ENCODE measurements at regions not wholly inside any gene's neighbourhood (a gene's known extent, or its start where the extent isn't known, plus 50 kb on each side); places are given as distances from the start of the nearest gene placed in this dataset.

GRCh38 chr2:215514516-215514915, 78.6 kb upstream of the FN1 start:
- intact Hi-C loops (cut with micrococcal nuclease): no loop called here
- no peak overlapping the region for H3K4me3 ChIP-seq (ENCODE audit: low read length)
- 93% methylated on average over 16 of the region's 16 CpGs for WGBS (ENCODE audit: insufficient coverage)

DNA sequence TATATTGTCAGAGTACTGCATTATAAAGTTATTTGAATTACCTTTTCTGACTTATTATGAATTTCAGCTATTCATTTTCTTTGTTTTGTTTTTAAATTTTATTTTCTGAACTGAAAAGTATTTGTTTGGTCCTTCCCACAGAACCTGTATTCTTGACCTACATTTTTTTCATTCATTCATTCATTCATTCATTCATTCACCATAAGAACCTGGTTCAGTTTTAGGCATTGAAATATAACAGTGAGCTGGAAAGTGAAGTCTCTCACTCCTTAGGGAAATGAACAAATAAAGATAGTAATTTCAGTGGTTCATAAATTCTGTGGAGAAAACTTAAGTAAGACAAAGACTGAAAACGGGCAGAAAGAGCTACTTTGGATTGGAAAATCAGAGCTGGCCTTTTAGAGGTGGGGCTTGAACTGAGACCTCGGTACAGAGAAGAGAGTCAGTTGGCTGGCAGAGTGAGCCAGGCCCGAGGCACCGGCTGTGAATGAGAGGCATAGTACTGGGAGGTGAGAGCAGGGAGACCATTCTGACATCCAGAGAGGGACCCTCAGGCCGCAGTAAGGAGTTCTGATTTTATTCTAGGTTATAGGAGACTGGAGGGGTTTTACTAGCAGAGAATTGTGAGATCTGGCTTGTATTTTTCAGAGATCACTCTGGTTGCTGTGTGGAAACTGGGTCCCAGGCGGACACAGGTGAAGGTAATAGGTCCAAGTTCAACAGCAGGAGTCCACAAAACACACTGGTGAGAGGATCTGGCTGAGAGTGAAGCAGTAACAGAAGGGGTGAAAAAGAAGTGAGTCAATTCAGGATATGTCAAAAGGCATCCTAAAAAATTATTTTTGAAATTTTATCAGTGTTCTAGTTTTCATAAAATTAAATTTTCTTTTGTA, 75.8 kb upstream of the FN1 start:
- Mint-ChIP-seq H3K27ac (no peak overlapping the region), H3K27me3 (ENCODE audit: low read depth in 2 of 2) (no peaks in the 10 kb centered on the region), H3K4me3 (no peak overlapping the region), H3K4me1 (no peaks in the 10 kb centered on the region), H3K9me3 (no peaks in the 10 kb centered on the region), H3K36me3 (no peaks in the 10 kb centered on the region)
- TF ChIP-seq, protein P1, sequence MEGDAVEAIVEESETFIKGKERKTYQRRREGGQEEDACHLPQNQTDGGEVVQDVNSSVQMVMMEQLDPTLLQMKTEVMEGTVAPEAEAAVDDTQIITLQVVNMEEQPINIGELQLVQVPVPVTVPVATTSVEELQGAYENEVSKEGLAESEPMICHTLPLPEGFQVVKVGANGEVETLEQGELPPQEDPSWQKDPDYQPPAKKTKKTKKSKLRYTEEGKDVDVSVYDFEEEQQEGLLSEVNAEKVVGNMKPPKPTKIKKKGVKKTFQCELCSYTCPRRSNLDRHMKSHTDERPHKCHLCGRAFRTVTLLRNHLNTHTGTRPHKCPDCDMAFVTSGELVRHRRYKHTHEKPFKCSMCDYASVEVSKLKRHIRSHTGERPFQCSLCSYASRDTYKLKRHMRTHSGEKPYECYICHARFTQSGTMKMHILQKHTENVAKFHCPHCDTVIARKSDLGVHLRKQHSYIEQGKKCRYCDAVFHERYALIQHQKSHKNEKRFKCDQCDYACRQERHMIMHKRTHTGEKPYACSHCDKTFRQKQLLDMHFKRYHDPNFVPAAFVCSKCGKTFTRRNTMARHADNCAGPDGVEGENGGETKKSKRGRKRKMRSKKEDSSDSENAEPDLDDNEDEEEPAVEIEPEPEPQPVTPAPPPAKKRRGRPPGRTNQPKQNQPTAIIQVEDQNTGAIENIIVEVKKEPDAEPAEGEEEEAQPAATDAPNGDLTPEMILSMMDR (IDR thresholded peaks at IDR 0.05): no peak
- Histone ChIP-seq H3K27me3 (ENCODE audit: control insufficient read depth, insufficient read depth, low read length) (no peaks in the 10 kb centered on the region), H3K4me1 (ENCODE audit: control insufficient read depth, insufficient read depth, low read length) (no peaks in the 10 kb centered on the region), H3K27ac (ENCODE audit: low read length) (no peak overlapping the region), H3K9me3 (ENCODE audit: control insufficient read depth, insufficient read depth, low read length) (no peaks in the 10 kb centered on the region), H3K4me3 (ENCODE audit: low read length) (no peak overlapping the region), H3K36me3 (ENCODE audit: control insufficient read depth, insufficient read depth, low read length) (no peaks in the 10 kb centered on the region)
- ATAC-seq: no peak
- WGBS (ENCODE audit: insufficient coverage): 84% methylated on average over 6 of the region's 6 CpGs
- DNase-seq: no peak
- intact Hi-C loops (cut with micrococcal nuclease): no loop called here

More at GRCh38 chr2:215514516-215514915, 78.6 kb upstream of the FN1 start:
- Histone ChIP-seq H3K27ac (ENCODE audit: low read length) (no peak overlapping the region), H3K36me3 (ENCODE audit: control insufficient read depth, insufficient read depth, low read length) (no peaks in the 10 kb centered on the region), H3K27me3 (ENCODE audit: control insufficient read depth, insufficient read depth, low read length) (no peaks in the 10 kb centered on the region), H3K4me1 (ENCODE audit: control insufficient read depth, insufficient read depth, low read length) (no peaks in the 10 kb centered on the region), H3K9me3 (ENCODE audit: control insufficient read depth, insufficient read depth, low read length) (no peaks in the 10 kb centered on the region)
- Mint-ChIP-seq H3K27me3 (ENCODE audit: low read depth in 2 of 2) (no peaks in the 10 kb centered on the region), H3K27ac (no peak overlapping the region), H3K9me3 (no peaks in the 10 kb centered on the region), H3K4me1 (no peaks in the 10 kb centered on the region), H3K4me3 (no peak overlapping the region), H3K36me3 (no peaks in the 10 kb centered on the region)
- no peak for DNase-seq
- TF ChIP-seq, protein P1 (IDR thresholded peaks at IDR 0.05): no peak
- no peak for ATAC-seq

- H3K4me1 ChIP-seq (ENCODE audit: control insufficient read depth, insufficient read depth, low read length): no peaks in the 10 kb centered on the region
- ATAC-seq (no peak), DNase-seq (no peak)
- Mint-ChIP-seq H3K27ac (no peak overlapping the region), H3K36me3 (no peaks in the 10 kb centered on the region), H3K4me1 (no peaks in the 10 kb centered on the region), H3K27me3 (ENCODE audit: low read depth in 2 of 2) (peaks cover 0 to 5% of the 10 kb centered on the region in 2 donors), H3K9me3 (no peaks in the 10 kb centered on the region), H3K4me3 (no peak overlapping the region)
- no peaks in the 10 kb centered on the region for H3K9me3 ChIP-seq (ENCODE audit: control insufficient read depth, insufficient read depth, low read length)
- no peaks in the 10 kb centered on the region for H3K27me3 ChIP-seq (ENCODE audit: control insufficient read depth, insufficient read depth, low read length)
- no peak overlapping the region for H3K4me3 ChIP-seq (ENCODE audit: low read length)
- intact Hi-C loops (cut with micrococcal nuclease): no loop called here
- H3K27ac ChIP-seq (ENCODE audit: low read length): no peak overlapping the region
- WGBS (ENCODE audit: insufficient coverage): 39% methylated on average over 2 of the region's 3 CpGs
- H3K36me3 ChIP-seq (ENCODE audit: control insufficient read depth, insufficient read depth, low read length): no peaks in the 10 kb centered on the region
- TF ChIP-seq, protein P1 (IDR thresholded peaks at IDR 0.05): no peak
Measured at GRCh38 chr2:215507836-215508235, 72.0 kb upstream of the FN1 start.

GRCh38 chr2:215507136-215507535, 71.3 kb upstream of the FN1 start:
- Mint-ChIP-seq H3K9me3 (no peaks in the 10 kb centered on the region), H3K4me1 (no peaks in the 10 kb centered on the region), H3K27me3 (ENCODE audit: low read depth in 2 of 2) (peaks cover 0 to 5% of the 10 kb centered on the region in 2 donors), H3K4me3 (no peak overlapping the region), H3K36me3 (no peaks in the 10 kb centered on the region), H3K27ac (no peak overlapping the region)
- DNase-seq (no peak), ATAC-seq (no peak)
- TF ChIP-seq, protein P1 (IDR thresholded peaks at IDR 0.05): no peak
- Histone ChIP-seq H3K27ac (ENCODE audit: low read length) (no peak overlapping the region), H3K4me3 (ENCODE audit: low read length) (no peak overlapping the region), H3K9me3 (ENCODE audit: control insufficient read depth, insufficient read depth, low read length) (no peaks in the 10 kb centered on the region), H3K36me3 (ENCODE audit: control insufficient read depth, insufficient read depth, low read length) (no peaks in the 10 kb centered on the region), H3K4me1 (ENCODE audit: control insufficient read depth, insufficient read depth, low read length) (no peaks in the 10 kb centered on the region), H3K27me3 (ENCODE audit: control insufficient read depth, insufficient read depth, low read length) (no peaks in the 10 kb centered on the region)
- intact Hi-C loops (cut with micrococcal nuclease): no loop called here

Data from natural killer cell (primary cell).